ENCODE measurements at regions not wholly inside any gene's neighbourhood (a gene's known extent, or its start where the extent isn't known, plus 50 kb on each side); places are given as distances from the start of the nearest gene placed in this dataset.

DNA sequence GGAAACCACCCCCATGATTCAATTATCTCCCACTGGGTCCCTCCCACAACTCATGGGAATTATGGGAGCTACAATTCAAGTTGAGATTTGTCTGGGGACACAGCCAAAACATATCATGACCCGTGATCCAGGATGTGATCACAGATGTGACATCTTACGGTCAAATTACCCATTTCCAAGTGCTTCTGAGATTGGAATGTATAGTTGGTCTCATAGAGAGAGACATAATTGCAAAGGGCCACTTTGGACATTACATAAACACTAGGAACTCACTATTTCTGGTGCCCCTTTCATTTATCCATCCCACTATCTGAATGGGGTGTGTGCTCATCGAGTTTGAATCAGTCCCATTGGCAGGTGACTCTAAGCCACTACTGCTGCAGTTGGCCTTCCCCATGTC is 204.5 kb downstream of the PHLDA1 start:
- H3K4me3 ChIP-seq: no peak overlapping the region
- peak overlapping the region; percentile 73 for H3K27ac ChIP-seq
- TF ChIP-seq, protein P1, sequence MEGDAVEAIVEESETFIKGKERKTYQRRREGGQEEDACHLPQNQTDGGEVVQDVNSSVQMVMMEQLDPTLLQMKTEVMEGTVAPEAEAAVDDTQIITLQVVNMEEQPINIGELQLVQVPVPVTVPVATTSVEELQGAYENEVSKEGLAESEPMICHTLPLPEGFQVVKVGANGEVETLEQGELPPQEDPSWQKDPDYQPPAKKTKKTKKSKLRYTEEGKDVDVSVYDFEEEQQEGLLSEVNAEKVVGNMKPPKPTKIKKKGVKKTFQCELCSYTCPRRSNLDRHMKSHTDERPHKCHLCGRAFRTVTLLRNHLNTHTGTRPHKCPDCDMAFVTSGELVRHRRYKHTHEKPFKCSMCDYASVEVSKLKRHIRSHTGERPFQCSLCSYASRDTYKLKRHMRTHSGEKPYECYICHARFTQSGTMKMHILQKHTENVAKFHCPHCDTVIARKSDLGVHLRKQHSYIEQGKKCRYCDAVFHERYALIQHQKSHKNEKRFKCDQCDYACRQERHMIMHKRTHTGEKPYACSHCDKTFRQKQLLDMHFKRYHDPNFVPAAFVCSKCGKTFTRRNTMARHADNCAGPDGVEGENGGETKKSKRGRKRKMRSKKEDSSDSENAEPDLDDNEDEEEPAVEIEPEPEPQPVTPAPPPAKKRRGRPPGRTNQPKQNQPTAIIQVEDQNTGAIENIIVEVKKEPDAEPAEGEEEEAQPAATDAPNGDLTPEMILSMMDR (IDR thresholded peaks at IDR 0.05): no peak
- TF ChIP-seq POLR2A (IDR thresholded peaks at IDR 0.05): no peak
- no peak for TF ChIP-seq POLR2AphosphoS5 (IDR thresholded peaks at IDR 0.05; ENCODE audit: insufficient read depth in 1 of 2, low read depth in 1 of 2)
- intact Hi-C loops (cut with DNase I): no loop called here
- H3K4me1 ChIP-seq: peaks cover 15% of the 10 kb centered on the region
- DNase-seq (ENCODE audit: extremely low spot score in 2 of 2): no peak
- no peaks in the 10 kb centered on the region for H3K36me3 ChIP-seq
- H3K27me3 ChIP-seq: no peaks in the 10 kb centered on the region
- H3K9me3 ChIP-seq: no peaks in the 10 kb centered on the region

DNA sequence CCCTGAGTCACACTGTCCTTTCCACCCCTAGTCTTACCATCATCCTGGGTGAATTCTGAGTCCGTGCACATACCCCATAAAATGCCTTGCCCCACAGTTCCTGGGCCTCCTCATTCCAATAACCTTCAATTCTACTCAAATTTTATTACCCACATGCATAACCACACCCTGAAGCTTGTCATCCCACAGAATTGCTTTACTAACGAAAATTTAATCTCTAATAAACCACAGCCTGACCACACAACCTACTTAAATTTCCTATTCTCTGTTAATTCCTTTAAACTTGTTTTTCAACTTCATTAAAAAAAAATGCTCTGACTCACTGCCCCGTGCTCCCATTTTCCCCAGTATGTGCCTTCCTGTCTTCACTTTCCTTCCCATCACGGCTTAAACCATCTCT is 205.9 kb downstream of the PHLDA1 start:
- no peaks in the 10 kb centered on the region for H3K9me3 ChIP-seq
- no peak overlapping the region for H3K4me3 ChIP-seq
- H3K36me3 ChIP-seq: no peaks in the 10 kb centered on the region
- H3K27me3 ChIP-seq: no peaks in the 10 kb centered on the region
- peak overlapping the region; percentile 73 for H3K27ac ChIP-seq
- DNase-seq (ENCODE audit: extremely low spot score in 2 of 2): no peak
- no peak for TF ChIP-seq POLR2A (IDR thresholded peaks at IDR 0.05)
- TF ChIP-seq, protein P1 (IDR thresholded peaks at IDR 0.05): no peak
- no peak for TF ChIP-seq POLR2AphosphoS5 (IDR thresholded peaks at IDR 0.05; ENCODE audit: insufficient read depth in 1 of 2, low read depth in 1 of 2)
- peaks cover 15% of the 10 kb centered on the region for H3K4me1 ChIP-seq
- intact Hi-C loops (cut with DNase I): no loop called here

DNA sequence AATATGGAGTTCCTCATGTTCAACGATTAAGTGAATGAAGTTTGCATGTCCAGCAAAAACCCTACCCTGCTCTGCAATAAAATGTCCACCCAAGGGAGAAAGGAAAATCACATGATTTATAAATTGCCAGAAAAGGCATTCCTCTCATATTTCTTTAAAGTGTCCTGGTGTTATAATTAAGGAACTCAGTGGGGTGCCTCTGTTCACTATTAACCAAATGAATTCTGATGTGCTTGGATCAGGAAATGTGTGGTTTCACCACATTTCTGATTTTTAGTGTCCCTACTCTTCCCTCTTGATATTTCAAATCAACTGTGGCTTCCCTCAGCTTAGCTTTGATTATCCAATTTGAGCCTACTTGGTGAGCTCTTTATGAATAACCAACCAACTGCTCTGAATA is 208.1 kb downstream of the PHLDA1 start:
- Histone ChIP-seq H3K9me3 (no peaks in the 10 kb centered on the region), H3K36me3 (no peaks in the 10 kb centered on the region), H3K27ac (no peak overlapping the region), H3K4me1 (peaks cover 24% of the 10 kb centered on the region), H3K27me3 (no peaks in the 10 kb centered on the region), H3K4me3 (no peak overlapping the region)
- intact Hi-C loops (cut with DNase I): no loop called here
- TF ChIP-seq, protein P1 (IDR thresholded peaks at IDR 0.05): no peak
- no peak for TF ChIP-seq POLR2AphosphoS5 (IDR thresholded peaks at IDR 0.05; ENCODE audit: insufficient read depth in 1 of 2, low read depth in 1 of 2)
- TF ChIP-seq POLR2A (IDR thresholded peaks at IDR 0.05): no peak
- no peak for DNase-seq (ENCODE audit: extremely low spot score in 2 of 2)

DNA sequence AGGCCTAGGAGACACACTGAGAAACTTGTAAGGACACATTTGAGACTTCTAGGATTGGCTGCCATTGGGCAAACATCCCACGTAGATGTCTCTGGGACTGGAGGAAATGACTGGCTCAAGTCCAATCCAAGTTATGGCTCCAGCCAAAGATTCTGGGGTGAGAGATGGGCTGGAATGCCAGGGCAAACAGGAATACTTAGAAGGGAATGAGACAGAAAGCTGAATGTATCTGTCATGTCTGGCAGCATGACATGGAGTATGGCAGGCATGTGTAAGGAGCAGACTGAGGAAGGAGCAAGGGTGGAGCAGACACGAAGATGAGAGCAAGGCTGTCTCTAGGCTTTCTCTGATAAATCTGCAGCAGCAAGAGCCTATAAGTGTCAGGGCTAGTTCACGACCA is 209.2 kb downstream of the PHLDA1 start:
- no peak for TF ChIP-seq POLR2AphosphoS5 (IDR thresholded peaks at IDR 0.05; ENCODE audit: insufficient read depth in 1 of 2, low read depth in 1 of 2)
- no peak for TF ChIP-seq POLR2A (IDR thresholded peaks at IDR 0.05)
- TF ChIP-seq, protein P1 (IDR thresholded peaks at IDR 0.05): no peak
- intact Hi-C loops (cut with DNase I): no loop called here
- H3K36me3 ChIP-seq: no peaks in the 10 kb centered on the region
- H3K9me3 ChIP-seq: no peaks in the 10 kb centered on the region
- no peak overlapping the region for H3K27ac ChIP-seq
- no peak overlapping the region for H3K4me3 ChIP-seq
- DNase-seq (ENCODE audit: extremely low spot score in 2 of 2): no peak
- peaks cover 24% of the 10 kb centered on the region for H3K4me1 ChIP-seq
- H3K27me3 ChIP-seq: no peaks in the 10 kb centered on the region

DNA sequence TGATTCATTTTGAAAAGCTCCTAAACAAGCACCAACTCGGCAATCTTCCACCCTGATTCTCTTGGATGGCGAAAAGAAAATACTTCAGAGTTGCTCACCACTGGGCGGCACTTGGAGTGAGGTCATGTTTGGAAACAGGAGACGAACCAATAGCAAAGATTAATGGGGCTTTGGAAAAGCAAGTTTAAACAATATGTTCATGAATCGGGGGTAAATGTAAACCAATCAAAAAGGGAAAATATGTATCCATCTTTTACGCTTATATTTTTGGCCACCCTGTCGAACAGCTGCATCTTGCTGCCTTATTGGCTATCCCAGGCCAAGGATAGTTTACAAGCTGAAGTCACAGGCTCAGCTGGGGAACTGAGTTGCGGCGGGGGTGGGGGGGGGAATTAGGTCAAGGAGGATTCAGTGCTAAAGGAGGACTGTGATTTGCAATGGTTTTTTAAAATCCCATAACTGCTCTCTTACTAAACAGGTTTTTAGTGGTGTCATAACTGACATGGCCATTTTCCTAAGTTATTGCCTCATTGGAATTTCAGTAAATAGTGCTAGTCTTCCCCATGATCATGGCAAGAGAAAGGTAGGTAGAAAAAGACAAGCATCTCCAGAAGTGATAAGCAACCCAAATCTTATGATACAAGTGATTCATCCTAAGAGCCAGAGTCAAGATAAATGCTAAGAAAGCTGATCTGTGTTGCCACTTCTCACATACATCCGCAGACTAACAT is 210.6 kb downstream of the PHLDA1 start:
- peak overlapping the region; percentile 64 for H3K27ac ChIP-seq
- no peak overlapping the region for H3K4me3 ChIP-seq
- H3K36me3 ChIP-seq: no peaks in the 10 kb centered on the region
- H3K4me1 ChIP-seq: peaks cover 29% of the 10 kb centered on the region
- no peaks in the 10 kb centered on the region for H3K27me3 ChIP-seq
- no peak for DNase-seq (ENCODE audit: extremely low spot score in 2 of 2)
- TF ChIP-seq, protein P1 (IDR thresholded peaks at IDR 0.05): no peak
- no peak for TF ChIP-seq POLR2A (IDR thresholded peaks at IDR 0.05)
- peak in 1 of 2 donors; percentile 27 for TF ChIP-seq POLR2AphosphoS5 (IDR thresholded peaks at IDR 0.05; ENCODE audit: insufficient read depth in 1 of 2, low read depth in 1 of 2)
- no peaks in the 10 kb centered on the region for H3K9me3 ChIP-seq
- intact Hi-C loops (cut with DNase I): no loop called here

Measured in vagina (tissue), 2 donors.